Inflammatory macrophage (primary cell): ENCODE measurements at regions not wholly inside any gene's neighbourhood (a gene's known extent, or its start where the extent isn't known, plus 50 kb on each side); places are given as distances from the start of the nearest gene placed in this dataset.

Experiments used
- DNase-seq, 2 donors: peaks; one replicate each; pipeline ENCODE4 v3.0.0-alpha.2; 2020 to 2022

DNA sequence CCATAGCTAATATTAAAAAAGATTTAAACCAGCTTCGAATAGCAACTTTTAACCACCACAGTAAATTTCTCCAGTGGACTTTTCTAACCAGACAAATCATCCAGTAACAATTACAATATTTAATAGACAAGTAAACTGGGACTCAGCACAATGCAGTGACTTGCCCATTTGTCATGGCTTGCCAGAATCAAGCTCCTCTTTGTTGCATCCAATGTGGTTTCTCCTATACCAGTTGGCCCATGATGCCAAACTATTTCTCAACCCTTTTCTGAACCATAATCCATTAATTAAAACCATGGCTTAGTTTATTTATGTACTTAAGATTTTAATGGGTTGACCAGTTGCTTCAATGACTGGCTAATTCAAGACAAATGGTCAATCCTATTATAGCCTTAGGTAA lies 64.4 kb downstream of the DIO2 start:
- DNase-seq: no peak

DNA sequence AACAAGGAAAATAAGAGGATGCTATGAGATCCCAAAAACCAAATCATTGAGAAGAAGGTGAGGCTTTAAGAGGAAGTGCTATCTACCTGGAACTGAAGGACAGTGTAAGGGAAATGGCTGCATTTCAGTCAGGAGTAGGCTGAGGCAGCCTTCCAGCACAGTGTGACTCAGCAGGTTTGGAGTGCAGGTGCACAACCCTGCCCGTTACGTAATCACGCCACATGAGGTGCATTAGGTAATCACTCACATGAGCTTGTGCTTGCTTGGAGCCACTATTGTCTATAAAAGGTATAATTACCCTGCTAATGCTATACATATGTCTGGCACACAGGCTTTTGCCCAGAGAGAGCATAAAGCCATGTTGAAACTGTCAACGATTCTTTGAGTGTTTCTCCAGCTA lies 74.9 kb downstream of the DIO2 start:
- no peak for DNase-seq

DNA sequence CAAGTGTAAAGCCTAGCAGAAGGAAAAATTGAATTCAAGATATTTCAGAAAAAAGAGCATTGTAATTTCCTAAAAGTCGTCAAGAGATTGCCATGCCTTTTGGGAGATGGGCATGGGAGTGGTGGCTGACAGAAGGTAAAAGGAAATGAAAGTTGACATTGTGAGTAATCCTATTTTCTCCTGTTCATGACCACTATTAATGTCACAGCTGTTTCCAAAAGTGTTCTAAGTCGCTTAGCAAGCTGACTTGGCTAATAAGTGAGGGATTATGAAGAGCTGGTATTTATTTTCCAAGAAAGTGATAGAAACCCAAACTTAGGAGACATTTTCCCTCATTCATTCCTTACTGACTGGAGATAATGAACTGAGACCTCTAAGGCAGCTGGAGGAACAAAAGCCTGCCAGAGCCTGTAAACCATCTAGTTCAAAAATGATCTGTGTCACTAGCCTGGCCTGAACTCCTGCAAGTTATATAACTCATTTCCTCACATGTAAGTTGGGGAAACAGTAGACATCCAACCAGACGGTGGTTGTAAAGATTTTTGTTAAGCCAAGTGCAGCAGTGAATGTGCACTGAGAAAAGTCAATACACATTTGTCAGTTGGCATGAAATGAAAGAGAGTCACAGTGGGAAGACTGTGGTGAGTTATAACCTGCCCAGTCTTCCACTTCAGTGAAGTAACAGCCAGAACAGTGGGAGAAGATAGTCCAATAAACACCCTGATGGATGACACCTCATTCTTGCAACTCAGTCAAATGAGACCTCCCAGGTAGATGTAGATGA lies 75.8 kb downstream of the DIO2 start:
- no peak for DNase-seq

DNA sequence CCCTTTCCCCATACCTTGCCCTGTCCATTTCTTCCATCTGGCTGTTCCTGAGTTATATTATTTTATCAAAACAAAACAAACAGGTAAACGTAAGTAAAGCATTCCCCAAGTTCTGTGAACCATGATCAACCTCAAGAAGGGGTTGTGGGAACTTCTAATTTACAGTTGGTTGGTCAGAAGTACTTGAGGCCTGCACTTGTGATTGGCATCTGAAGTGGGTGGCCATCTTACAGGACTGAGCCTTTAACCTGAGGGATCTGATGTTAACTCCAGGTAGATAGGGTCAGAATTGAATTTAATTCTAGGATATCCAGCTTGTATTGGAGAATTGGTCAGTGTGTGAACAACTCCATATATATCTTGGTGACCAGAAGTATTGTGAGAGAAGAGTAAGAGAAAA lies 77.0 kb downstream of the DIO2 start:
- DNase-seq: no peak

DNA sequence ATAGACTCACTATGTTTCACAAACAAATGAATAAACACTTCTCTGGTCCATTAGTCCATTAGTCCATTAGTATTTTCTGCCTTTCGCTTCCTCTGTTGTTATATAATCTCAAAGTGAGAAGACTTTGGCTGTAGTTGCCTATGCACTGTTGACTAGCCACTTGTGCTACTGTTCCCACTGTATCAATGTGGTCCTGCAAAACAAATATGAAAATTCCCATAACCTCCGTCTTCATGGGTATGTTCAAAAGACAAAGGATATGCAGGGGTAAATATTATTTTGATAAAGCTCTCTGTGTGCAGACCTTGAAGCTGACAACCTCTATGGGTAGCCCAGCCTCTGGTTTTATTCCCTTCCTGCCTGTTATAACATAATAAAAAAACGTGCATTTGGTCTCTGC lies 77.8 kb downstream of the DIO2 start:
- DNase-seq: no peak

DNA sequence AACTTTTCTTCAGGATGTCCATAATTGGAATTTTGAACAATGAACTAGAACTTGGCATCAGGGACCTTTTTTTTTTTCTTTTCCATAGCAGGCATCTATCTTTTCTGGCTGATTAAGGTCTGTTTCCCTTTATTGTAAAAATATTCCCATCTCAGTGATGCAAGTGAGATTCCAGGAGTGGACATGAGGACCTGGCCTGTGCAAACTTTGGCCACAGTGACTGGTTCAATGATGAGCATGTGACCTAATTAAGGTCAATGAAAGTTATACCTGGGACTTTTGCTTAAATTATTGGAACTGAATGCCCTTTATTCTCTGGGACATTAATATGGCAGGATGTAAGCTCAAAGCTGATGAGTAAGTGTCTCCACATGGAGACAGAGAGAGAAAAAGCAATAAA lies 83.8 kb downstream of the DIO2 start:
- DNase-seq: no peak

DNA sequence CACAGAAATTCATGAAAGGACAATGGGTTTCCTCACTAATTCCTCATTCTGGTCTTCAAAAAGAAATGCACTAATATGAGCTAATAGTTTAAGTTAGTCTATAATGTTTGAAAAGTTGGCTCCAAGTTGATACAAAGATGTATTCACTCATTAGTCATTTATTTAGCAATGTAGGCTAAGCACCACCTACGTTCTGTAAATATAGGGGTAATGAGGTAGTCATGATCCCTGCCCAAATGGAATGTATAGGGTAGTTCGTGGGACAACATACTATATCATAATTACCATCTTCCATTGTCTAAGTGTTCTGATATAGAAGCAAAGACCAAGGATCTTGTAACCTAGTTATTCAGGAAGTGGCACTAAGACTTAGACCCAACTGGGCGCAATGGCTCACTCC lies 86.5 kb downstream of the DIO2 start:
- DNase-seq: no peak

DNA sequence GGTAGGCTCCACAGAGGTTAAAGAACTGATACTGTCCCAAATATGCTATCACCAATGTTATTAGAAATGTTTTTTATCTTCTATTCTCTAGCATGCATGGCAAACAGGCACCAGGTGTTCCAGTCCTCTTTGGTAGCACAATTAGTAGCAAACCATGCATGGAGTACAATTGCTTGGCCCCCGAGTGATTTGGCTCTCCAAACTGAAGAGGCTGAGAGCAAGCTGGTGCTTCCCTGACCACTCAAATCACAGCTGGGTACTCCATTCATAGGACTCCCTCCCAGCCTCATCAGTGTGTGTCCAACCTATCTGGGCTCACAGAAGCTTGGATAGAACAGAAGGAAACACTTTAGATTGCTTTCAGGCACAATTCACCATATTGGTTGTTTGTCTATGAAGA lies 93.4 kb downstream of the DIO2 start:
- no peak for DNase-seq

DNA sequence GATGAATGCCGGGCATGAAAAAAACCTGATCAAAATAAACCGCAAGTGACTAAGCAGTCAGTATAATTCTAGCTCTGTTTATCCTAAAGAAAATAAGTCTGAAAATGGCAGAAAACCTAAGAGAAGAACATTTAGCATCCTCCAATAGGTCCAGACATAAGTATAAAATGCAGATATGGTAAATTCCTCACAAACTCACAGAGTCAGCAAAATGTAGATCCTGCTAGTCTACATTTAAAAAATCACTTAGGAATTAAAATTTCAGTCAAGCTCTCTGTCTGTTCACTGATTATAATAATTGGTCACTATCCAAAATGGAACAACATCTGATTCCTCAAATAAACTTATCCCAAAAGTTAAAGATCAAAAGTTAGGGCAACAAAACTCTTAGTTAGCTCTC lies 95.1 kb downstream of the DIO2 start:
- DNase-seq: no peak

DNA sequence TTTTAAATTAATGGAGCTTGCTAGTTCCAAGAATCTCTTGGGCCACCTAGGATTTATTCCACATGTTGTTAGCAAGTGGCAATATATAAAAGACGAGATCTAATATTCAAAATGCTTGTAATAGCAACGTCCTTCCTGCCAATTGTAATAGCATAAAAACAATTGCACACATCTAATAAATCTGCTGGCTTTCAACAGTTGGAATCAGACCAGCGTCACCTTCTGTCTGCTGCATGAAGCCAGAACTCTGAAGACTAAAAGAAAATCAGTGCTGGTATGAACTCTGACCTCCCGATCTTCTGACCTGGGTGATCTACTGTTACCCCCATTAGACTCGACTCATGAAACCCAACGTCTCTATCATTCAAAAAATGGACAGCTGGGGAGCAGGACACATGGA lies 100.6 kb downstream of the DIO2 start:
- DNase-seq: no peak

DNA sequence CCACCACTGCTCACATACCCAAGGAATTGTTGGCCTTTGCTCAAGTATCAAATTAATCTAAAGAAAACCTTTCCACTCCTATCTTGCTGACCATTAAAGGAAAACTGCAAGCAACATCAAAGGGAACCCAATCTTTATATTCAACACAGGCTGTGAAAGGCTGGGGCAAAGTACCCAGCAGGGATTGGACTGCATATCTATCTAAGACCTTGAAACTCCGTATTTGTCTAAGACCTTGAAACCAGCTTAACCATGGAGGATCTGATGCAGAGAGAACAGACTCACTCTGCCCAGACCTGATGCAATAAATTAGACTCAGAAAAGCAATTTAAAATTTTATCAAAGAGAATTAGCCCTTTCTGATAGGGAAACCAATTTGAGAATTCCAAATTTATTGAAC lies 102.2 kb downstream of the DIO2 start:
- no peak for DNase-seq

DNA sequence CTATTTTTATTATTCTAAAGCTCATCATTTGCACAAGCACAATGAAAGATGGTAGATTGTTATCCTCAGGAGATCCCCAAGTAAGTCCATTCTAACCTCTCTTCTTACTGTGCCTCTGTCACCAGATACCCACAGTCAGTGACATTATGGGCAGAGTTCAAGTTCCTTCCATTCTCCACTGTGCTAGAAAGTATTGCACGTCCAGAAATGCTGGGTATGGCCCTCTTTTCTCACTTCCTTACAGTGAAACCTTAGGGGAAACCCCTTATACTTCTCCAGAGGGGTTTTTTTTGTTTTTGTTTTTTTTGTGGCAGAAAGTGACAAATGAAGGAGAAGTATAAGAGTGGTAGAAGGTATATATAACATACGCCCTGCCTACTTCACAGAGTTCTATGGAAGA lies 102.9 kb downstream of the DIO2 start:
- no peak for DNase-seq

DNA sequence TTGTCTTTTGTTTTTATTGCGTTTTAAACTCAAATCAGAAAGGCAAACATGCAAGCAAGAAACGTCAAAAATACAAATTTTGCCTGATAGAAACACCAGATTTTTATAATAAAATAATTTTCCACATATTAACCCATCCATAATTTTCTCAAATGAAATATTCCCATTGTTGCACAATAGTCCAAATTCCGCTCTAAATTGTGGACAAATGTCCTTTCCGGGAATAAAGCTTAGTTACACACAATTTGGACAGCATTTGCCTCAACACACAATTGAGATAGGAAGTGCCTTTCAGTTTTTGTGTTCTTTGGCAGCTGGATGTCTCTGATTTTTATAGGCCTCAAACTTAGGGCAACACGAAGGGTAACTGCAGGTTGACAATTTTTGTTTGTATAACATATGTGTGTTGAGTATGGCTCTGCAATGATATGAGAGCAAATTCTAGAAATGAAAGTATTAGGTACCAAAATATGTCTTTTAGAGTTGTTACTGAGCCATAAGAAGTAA lies 105.8 kb downstream of the DIO2 start:
- no peak for DNase-seq

DNA sequence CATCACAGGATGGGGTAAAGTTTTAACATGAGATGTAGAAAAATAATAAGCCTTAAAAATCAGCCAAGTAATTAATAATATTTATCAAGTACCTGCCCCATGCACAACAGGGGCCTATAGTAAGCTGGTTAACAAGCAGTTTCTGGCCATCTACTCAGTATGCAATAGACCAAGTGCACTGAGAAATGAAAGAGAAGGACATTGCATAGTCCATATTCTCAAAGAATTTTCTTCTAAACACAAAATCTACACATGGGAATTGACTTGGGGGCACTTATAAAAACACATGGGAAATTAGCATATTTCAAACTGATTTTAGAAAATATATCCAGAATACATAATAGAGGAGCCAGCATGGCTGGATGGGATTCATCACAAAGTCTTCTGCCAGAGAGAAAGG lies 109.5 kb downstream of the DIO2 start:
- no peak for DNase-seq

DNA sequence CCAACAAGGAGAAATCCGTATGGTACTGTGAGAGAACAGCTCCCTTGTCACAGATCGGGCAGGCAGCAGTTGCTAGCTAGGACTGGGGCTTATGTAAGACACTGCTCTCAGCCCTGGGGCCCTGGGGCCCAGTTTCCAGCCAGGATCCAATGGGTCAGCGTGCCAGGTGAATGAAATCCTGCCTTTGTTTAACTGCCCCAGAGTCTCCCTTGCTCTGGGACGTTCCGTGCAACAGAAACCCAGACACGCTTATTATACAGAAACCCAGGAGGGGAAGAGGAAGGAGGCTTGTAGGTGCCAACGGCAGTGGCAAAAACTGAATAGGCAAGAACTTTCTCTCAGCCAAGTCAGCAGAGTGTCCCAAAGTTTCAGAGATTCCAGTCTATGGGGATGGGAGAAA lies 110.6 kb downstream of the DIO2 start:
- no peak for DNase-seq

DNA sequence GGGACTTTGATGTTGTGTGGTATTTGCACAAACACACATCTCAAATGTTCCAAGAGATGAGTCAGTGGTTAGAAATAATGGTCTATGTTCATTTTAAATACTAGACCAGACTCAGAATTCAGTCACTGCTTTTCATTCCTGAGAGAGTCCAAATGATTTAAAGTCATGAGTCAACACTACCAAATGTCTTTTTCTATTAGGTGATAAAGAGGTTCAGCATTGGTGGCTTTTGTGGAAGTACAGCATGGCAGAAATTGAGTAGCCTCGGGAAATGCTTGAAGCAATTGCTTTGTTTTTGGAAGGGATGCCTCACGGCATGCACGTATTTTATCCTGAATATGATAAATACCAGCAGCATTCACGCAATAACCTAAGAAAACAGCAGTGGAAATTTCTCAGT lies 115.7 kb downstream of the DIO2 start:
- DNase-seq: no peak

DNA sequence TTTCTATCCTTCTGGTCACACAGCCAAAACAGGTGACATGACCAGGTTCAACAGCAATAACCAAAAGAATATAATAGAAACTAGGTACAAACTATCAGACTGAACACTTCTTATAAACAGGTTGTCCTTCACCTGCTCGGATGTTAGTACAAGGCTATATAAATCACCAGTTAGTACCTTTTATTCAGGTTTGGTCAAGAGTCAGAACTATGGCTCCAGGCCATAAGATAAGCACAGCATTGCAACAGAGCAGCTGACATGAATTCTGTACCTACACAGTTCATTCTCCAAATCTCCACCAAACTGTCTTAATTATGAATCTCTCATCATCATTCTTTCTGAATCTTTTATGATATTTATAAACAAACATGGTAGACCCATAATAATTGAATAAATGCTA lies 123.9 kb downstream of the DIO2 start:
- no peak for DNase-seq

DNA sequence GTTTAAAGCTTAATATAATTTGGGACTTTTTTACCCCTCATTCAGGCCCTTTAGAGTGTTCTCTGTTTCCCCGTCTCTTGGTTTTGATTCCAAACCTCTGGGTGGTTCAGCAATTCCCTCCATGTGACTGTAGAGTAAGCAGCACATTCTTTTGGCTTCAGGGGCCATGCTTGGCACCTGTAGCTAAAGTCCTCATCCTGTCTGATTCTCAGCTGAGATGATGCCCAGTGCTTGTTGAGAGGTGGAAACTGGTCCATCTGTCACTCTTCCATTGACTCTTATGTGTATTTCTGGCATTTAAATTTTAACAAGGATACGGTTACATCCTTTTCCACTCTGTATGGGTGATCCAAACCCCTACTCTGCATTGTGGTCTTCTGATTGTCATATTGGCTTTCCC lies 127.1 kb downstream of the DIO2 start:
- DNase-seq: no peak

DNA sequence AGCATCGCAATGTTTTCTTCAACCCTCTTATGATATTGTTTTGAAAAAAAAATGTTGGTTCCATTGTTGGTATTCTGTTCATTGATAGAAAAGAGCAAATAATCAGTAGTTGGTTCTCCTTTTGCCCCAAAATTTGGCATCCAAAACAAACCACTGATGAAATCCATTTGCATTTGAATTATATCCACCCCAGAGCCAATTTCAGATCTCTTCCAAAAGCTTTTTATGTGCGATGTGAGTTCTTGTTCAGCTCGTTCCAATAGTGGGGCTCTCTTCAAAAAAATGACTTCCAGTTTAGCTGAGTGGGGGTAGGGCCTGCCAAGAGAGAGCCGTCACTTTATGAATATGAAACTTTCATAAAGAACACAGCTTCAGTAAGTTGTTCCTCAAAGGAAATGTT lies 130.7 kb downstream of the DIO2 start:
- no peak for DNase-seq

DNA sequence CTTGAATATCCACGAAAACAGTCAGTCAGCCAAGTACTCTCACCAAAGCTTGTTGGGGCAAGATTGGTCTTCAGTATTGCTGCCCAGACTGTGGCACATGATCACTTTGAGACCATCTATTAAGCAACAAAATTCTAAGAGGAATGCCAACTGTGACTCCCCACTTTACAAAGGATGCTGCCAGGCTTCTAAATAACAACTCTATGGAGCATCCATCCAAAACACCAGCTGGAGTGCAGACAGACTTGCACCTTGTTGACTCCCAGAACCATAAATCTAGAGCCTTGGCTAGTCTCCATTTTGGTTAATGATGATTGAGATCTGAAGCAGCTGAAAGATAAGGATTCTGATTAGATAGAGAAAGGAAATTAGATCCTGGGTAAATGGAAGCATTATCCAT lies 132.8 kb downstream of the DIO2 start:
- no peak for DNase-seq

DNA sequence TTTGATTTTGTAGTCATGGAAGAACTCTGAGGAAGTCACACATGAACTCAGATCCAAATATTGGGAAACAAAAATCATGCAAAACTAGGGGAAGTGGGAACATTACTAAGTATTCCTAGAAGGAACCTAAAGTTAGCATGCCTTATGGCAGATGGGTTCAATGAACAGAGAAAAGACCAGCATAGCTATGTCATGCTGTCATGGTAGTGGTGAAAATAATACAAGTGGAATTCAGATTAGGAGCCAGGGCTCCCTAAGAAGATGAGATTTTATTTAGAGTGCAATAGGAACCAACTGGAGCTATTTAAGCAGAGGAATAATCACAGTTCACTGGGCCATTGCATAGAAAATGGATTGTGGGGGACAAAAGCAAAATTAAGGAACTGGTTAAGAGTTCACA lies 134.0 kb downstream of the DIO2 start:
- no peak for DNase-seq

DNA sequence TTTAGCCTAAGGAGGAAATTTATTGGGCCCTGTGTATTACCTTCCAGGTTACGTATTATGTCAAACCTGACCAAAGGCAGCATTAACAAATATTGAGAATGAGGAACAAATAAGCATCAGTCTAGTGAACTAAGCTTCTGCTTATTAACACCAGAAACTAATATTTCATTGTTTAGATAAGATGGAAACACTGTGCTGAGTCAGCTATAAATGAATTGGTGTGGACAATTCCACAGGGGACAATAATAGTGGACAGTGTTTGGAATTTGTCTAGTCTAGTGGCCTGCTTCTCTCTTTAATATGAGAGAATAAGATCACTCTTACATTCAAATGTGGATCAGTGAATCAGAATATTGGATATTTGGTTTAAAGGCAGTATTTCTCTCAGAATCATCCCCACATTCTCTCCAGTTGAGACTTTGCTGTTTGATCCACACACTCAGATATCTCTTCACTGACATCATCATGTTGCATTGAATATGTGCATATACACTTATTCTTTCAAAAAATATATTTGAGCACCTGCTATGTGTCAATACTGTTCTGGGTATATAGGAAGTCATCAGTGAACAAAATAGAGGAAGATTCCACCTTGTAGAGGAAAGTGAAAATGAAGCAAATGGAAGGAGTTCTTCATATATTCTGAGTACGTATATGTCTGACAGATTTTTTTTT lies 136.3 kb downstream of the DIO2 start:
- no peak for DNase-seq

DNA sequence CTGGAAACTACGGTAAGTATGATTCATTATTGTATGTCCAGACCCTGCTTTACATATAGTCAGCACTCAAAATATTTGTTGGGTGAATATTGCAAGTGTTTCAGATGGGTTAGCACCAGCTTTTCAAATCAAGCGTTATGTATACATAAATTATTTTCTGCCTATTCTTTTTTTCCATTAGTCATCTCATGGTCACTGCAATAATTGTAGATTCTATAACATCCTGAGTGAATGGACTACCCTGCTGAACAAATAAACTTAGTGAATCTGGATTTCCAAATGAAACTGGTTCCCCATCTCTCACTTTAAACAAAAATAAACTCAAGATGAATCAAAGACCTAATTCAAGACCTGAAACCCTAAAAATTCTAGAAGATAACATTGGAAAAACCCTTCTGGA lies 152.3 kb downstream of the DIO2 start:
- no peak for DNase-seq

DNA sequence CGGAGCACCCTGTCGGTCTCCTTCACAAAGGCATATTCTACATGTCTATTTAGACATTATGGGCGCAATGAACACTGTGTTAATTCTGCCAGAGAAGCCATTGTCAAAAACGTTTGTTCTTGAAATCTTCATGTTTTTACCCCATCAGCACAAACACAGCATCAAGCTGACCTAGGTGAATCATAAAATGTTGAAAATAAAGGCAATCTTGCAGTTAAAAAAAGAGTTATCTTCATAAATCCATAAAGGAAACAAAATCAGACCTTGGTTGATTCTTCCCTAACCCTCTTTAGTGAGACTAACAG lies 154.9 kb downstream of the DIO2 start:
- no peak for DNase-seq
